ENCODE measurements at regions not wholly inside any gene's neighbourhood (a gene's known extent, or its start where the extent isn't known, plus 50 kb on each side); places are given as distances from the start of the nearest gene placed in this dataset.

GRCh38 chr2:11050565-11050964, 104.7 kb upstream of the SLC66A3 start:
- Mint-ChIP-seq H3K4me3 (no peak overlapping the region), H3K9me3 (peaks cover 1% of the 10 kb centered on the region), H3K4me1 (peaks cover 6% of the 10 kb centered on the region), H3K27ac (no peak overlapping the region), H3K36me3 (ENCODE audit: low read depth) (no peaks in the 10 kb centered on the region), H3K27me3 (ENCODE audit: insufficient read depth) (no peaks in the 10 kb centered on the region)
- Histone ChIP-seq H3K27me3 (ENCODE audit: control insufficient read depth, insufficient read depth, low read length, poor library complexity, severe bottlenecking) (no peaks in the 10 kb centered on the region), H3K4me1 (ENCODE audit: control insufficient read depth, insufficient read depth, low read length) (peaks cover 3% of the 10 kb centered on the region), H3K36me3 (ENCODE audit: control insufficient read depth, insufficient read depth, low read length) (no peaks in the 10 kb centered on the region), H3K9me3 (ENCODE audit: control insufficient read depth, low read length) (no peaks in the 10 kb centered on the region), H3K27ac (ENCODE audit: low read depth, low read length) (no peak overlapping the region), H3K4me3 (ENCODE audit: low read length) (no peak overlapping the region), H3K9ac (ENCODE audit: extremely low read depth, low read length, poor library complexity, severe bottlenecking) (no peak overlapping the region)
- WGBS, 2 experiments (ENCODE audit: insufficient coverage in 1 of 2, insufficient read length in 1 of 2): 96% methylated on average over 4 of the region's 5 CpGs; no CpG with 5 or more reads in 1 of the 2 experiments
- DNase-seq: no peak
- TF ChIP-seq CTCF (conservative IDR thresholded peaks at IDR 0.05): no peak

DNA sequence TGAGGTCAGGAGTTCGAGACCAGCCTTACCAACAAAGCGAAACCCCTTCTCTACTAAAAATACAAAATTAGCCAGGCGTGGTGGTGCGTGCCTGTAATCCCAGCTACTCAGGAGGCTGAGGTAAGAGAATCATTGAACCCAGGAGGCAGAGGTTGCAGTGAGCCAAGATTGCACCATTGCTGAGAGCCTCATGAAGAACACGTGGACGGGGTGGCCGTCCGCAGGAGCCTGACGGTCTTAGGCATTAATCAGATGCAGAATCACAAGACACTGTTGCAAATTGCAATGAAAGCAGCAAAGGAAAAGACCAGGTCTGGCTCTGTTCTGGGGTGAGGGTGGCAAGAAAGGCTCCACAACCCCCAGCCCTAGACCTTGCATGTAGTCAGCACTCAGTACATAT, 104.0 kb upstream of the SLC66A3 start:
- Histone ChIP-seq H3K36me3 (ENCODE audit: control insufficient read depth, insufficient read depth, low read length) (no peaks in the 10 kb centered on the region), H3K27me3 (ENCODE audit: control insufficient read depth, insufficient read depth, low read length, poor library complexity, severe bottlenecking) (no peaks in the 10 kb centered on the region), H3K4me1 (ENCODE audit: control insufficient read depth, insufficient read depth, low read length) (peaks cover 3% of the 10 kb centered on the region), H3K27ac (ENCODE audit: low read depth, low read length) (no peak overlapping the region), H3K9me3 (ENCODE audit: control insufficient read depth, low read length) (no peaks in the 10 kb centered on the region), H3K4me3 (ENCODE audit: low read length) (no peak overlapping the region), H3K9ac (ENCODE audit: extremely low read depth, low read length, poor library complexity, severe bottlenecking) (no peak overlapping the region)
- Mint-ChIP-seq H3K9me3 (no peaks in the 10 kb centered on the region), H3K27me3 (ENCODE audit: insufficient read depth) (no peaks in the 10 kb centered on the region), H3K4me3 (no peak overlapping the region), H3K27ac (no peak overlapping the region), H3K4me1 (peaks cover 6% of the 10 kb centered on the region), H3K36me3 (ENCODE audit: low read depth) (no peaks in the 10 kb centered on the region)
- TF ChIP-seq CTCF (conservative IDR thresholded peaks at IDR 0.05): no peak
- WGBS, 2 experiments (ENCODE audit: insufficient coverage in 1 of 2, insufficient read length in 1 of 2): 92 to 95% methylated on average over 8 to 9 of the region's 9 CpGs
- DNase-seq: no peak

- Histone ChIP-seq H3K27ac (ENCODE audit: low read depth, low read length) (no peak overlapping the region), H3K9me3 (ENCODE audit: control insufficient read depth, low read length) (no peaks in the 10 kb centered on the region), H3K4me1 (ENCODE audit: control insufficient read depth, insufficient read depth, low read length) (peaks cover 3% of the 10 kb centered on the region), H3K9ac (ENCODE audit: extremely low read depth, low read length, poor library complexity, severe bottlenecking) (no peak overlapping the region), H3K36me3 (ENCODE audit: control insufficient read depth, insufficient read depth, low read length) (no peaks in the 10 kb centered on the region), H3K27me3 (ENCODE audit: control insufficient read depth, insufficient read depth, low read length, poor library complexity, severe bottlenecking) (no peaks in the 10 kb centered on the region), H3K4me3 (ENCODE audit: low read length) (no peak overlapping the region)
- Mint-ChIP-seq H3K27ac (no peak overlapping the region), H3K36me3 (ENCODE audit: low read depth) (no peaks in the 10 kb centered on the region), H3K4me3 (no peak overlapping the region), H3K27me3 (ENCODE audit: insufficient read depth) (no peaks in the 10 kb centered on the region), H3K9me3 (no peaks in the 10 kb centered on the region), H3K4me1 (peaks cover 6% of the 10 kb centered on the region)
- DNase-seq: no peak
- no peak for TF ChIP-seq CTCF (conservative IDR thresholded peaks at IDR 0.05)
- WGBS, 2 experiments (ENCODE audit: insufficient coverage in 1 of 2, insufficient read length in 1 of 2): 93 to 95% methylated on average over 9 to 12 of the region's 12 CpGs
Observed at GRCh38 chr2:11053546-11053945, 101.7 kb upstream of the SLC66A3 start.
